ENCODE measurements at regions not wholly inside any gene's neighbourhood (a gene's known extent, or its start where the extent isn't known, plus 50 kb on each side); places are given as distances from the start of the nearest gene placed in this dataset.

DNA sequence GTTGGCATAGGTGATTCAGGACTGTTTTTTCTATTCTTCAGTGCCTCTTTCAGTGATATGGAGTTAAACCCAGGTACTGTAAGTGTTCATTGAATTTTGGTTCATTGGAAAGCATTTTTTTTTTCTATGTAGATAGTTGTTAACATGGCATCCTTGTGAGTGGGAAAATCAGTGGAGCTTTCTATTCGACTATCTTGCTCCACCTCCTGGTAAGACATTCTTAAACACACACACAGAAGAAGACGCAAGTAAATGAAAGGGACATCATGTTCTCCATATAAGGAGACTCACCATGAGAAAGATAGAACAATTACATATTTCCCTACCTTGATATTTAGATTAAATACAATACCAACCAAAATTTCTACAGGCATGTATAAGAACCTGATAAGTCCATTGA is 598.5 kb upstream of the SPANXN1 start:
- TF ChIP-seq YY1 (IDR thresholded peaks at IDR 0.05; ENCODE audit: insufficient read depth, insufficient read length), result no peak
- TF ChIP-seq SUZ12 (IDR thresholded peaks at IDR 0.05; ENCODE audit: extremely low read depth, insufficient read depth, insufficient read length), result no peak
